GM19351 (cell line): ENCODE measurements at regions not wholly inside any gene's neighbourhood (a gene's known extent, or its start where the extent isn't known, plus 50 kb on each side); places are given as distances from the start of the nearest gene placed in this dataset.

ENCODE experiments used
- ATAC-seq: cut with Tn5 transposase; IDR thresholded peaks from one replicate; pipeline ENCODE4 v1.9.1; 2021; ENCODE audit warnings: mild to moderate bottlenecking, moderate library complexity; ENCODE audit not compliant: unreplicated experiment

DNA sequence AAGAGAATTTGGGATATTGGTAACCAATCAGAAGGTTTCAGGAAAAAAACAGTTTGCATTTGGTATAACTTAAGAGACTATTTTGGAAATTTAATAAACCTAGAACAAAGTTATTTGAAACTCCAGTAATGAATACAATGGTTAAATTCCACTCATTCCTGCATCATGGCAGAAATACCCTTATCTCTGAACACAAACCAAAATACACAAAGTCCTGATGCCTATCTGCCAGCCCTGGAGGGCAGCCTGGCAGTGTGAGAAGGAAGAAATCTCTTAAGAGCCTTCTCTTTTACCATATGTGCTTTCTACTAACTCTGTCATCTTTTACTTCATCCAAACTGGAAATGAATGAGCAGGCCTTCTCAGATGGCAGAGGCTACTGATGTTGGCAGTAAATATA, 147.1 kb upstream of the LYZL1 start:
- ATAC-seq, result no peak

DNA sequence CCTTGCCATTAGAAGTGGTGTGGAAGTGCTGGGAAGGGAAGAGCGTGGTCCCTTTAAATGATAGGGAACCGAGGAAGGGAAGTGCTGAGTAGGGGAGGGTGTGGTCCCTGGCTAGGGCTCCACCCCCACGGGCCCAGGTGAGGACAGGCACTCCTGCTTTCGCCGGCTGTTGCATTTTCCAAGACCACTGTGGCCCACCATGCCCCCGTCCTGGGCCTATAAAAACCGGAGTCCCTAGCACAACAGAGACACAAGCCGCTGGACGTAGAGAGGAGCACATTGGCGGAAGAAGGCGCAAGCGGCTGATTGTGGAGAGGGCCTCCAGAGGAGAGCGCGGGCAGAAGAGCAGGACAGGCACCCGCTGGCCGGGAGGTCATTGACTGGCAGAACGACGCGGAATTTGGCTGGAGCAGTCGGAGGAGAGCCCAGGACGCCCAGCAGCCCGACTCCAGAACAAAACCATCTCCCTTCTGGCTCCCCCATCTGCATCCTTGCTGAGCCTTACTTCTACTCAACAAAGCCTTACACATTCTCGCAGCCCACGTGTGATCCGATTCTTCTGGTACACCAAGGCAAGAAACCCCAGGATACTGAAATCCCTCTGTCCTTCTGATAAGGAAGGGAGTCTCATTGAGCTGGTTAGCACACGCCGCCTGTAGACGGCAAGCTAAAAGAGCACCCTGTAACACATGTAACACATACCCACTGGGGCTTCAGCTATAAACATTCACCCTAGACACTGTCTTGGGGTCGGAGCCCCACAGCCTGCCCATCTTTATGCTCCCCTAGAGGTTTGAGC, 146.2 kb upstream of the LYZL1 start:
- no peak for ATAC-seq

DNA sequence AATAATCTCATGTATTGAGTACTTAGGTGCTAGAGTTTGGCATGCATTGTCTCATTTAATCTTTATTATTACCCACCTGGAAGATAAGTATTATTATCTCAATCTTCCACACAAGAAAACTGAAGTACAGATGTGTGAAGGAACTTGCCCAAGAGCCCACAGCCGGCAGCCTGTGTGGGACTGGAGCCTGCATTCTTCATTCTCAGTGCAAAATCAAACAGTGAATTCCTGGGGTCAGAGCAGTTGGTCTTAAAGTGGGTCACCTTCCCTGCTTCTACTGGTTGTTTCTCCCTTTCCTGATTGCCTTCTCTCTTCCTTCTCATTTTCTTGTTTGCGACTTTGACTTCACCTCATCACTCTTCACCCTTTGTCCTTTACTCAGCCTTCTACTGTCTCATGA, 144.7 kb upstream of the LYZL1 start:
- no peak for ATAC-seq

DNA sequence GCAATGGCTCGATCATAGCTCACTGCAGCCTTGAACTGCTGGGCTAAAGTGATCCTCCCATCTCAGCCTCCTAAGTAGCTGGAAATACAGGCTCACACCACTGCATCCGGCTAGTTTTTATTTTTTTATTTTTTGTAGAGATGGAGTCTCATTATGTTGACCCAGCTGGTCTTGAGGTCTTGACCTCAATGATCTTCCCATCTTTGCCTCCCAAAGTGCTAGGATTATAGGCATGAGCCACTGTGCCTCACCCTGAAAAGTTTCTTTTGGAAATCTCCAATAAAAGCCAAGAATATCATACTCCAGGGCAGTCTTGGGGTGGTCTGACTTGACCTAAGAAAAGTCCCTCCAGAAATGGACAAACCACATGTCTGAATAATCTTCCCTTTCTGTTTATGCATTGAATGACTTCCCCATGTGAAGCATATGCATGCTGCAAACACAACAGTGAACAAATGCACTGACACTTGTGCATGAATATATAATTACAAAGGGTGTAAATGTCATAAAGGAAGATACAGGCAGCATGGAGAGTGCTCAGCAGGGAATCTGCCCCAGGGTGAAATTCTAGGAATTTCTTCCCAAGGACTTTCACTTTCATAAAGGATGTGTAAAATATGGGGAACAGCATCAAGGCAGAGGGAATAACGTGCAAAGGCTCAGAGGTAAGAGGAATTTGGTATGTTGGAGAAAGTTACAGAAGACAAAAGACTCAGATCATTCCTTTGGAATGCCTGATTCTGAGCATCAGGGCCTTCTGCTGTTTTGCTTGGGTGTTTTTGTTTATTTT, 142.4 kb upstream of the LYZL1 start:
- ATAC-seq, result no peak

DNA sequence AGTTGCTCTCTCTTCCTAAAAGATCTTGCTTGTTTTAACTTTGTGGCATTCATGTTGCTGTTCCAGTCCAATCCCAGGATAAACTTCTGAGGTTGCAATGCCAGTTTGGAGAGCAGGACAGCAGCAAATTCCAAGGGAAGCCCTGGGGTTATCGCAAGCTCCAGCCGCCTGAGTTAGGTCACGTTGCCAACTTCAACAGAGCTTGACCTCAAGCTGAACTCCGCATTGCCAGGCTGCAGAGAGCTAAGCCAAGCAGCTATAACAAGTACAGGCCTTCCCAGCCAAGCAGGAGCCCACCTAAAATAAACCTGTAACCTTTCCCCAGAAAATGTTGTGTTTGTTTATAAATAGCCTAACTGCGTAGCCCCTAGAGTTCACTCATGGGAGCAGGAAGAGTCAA, 138.9 kb upstream of the LYZL1 start:
- ATAC-seq, result no peak

DNA sequence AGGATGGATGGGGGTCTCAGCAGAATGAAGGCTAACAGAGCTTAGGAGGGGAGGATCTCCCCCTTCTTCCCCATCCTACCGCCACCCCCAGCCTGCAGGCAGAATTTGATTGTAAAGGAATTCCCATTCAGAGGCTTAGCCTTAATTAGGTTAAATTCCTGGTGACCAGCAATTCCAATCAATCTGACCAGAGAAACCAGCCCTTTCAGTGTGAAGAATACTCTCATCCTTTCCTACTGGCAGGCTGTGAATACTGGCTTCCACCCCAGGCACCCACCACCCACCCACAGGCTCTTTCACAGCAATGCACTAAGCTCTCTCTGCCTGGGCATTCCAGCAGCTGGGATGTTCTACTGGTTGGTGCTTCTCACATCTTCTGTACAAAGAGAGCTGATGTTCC, 137.9 kb upstream of the LYZL1 start:
- ATAC-seq, result no peak

DNA sequence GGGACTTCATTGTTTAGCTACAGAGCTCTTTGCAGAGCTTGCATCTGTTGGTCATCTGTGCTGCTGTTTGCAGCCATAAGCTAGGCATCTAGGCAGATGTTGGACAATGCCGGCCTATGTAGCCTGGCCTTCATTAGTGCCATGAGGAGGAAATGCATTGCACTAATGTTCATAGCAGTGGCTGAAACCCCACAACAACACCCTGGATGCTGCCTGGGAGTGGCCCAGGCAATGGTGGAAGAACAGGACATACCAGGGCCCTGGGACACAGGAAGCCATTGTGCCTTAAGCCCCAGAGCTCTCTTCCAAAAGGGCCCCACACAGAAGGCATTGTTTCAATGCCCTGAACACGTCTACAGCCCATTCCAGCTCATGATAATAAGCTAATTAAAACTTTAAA, 131.5 kb upstream of the LYZL1 start:
- no peak for ATAC-seq

DNA sequence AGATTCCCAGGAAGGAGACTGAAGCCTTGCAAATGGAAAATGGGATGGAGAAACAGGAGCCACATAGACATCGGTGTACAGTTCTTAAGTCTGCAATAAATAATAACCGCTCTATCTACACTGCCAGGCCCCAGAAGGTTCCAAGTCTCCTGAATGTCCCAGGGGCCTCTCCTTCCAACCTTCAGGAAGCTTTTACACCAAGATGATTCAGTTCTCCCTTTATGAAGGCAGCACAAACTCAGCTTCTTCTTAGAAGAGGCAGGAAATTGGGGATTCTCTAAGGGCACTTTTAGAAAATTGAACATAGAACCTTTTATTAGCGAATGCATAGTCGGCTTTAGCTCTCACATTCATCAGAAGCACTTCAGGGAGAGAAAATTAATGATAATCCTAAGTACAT, 130.8 kb upstream of the LYZL1 start:
- ATAC-seq, result no peak

DNA sequence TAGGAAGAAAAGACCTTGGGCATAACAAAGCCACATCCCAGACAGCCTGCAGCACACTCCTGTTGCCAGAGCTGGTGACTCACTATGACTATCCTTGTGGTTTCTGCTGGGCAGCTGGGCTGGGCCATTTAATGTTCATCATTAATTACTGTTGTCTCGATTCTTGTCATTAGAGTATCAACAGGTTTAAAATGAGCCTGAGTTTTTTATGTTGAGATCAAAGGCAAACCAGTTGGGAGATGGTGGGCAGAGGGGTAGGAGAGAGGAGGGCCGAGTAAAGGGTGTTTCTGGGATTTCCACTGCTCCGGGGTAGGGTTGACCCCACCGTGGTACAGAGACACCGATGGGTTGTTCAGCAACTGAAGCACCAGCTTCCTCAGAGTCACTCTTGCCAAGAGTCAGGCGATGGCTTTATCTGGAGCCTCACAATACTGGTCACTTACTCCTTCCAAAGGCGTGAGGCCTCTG, 128.7 kb upstream of the LYZL1 start:
- ATAC-seq, result no peak

DNA sequence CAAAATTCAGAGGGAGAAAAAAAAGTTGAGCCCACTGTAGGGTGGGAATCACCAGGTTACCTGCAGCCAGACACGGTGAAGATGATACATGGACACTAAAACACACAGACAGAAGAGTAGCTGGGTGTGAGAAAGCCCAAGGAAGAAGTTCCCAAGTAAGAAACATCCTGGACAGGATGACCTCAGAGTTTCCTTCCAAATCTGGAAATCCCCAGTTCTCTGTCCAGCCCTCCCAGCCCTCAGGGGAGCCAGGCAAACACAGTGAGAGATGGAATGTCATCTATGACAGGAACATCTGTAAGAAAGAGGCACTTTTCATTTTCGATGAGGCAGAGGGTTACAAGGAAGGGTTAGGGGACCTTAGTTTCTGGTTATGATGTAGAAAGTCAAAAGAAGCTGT, 125.1 kb upstream of the LYZL1 start:
- ATAC-seq, result no peak

DNA sequence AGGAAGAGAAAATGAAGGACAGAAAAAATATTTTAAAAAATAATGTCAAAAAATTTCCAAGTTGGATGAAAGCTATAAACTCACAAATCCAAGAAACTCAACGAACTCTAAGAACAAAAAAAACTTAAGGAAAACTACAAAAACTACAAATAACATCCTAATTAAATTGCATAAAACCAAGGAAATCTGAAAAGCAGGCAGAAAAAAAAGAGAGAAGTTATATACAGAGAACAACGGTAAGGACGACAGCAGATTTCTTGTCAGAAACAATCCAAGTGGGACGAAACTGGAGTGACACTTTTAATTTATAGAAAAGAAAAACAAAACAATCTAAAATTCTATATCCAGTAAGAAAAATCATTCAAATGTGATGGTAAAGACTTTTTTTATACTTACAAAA, 122.2 kb upstream of the LYZL1 start:
- no peak for ATAC-seq

DNA sequence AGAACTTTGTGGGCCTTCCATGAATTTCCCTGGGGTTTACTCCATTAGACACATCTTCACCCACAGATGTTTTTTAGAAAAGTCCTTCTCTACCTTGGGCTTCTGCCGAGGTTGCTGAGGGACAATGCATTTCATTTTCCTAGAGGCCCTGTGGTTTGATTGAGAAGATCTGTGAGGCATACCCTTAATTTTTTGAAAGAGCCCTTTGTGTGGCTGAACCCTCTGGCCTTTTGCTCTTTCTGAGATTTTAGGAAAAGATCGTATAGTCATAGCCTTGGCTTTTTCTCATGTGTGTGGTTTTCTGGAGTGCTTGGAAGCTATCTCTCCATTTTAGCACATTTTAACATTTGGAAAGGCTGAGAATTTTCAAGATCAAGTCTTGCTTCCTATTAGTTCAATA, 119.8 kb upstream of the LYZL1 start:
- no peak for ATAC-seq

DNA sequence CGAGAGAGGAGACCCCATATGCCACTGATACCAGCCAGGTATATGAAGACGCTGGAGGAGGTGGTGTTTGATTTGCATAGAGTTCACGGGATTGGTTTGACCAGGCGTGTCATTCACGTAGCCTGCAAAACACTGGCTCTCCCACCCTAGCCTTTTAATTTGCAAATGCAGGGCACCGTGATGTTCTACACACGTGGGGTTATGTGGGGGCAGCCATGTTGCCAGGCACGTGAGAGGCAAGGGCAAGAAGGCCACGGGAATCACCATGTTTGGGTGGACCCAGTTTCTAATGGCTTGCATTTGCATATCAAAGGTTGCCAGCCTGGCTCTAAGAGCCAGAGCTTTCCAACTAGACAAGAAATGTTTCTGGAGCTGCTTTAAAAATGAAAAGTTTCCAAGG, 117.2 kb upstream of the LYZL1 start:
- ATAC-seq, result no peak

DNA sequence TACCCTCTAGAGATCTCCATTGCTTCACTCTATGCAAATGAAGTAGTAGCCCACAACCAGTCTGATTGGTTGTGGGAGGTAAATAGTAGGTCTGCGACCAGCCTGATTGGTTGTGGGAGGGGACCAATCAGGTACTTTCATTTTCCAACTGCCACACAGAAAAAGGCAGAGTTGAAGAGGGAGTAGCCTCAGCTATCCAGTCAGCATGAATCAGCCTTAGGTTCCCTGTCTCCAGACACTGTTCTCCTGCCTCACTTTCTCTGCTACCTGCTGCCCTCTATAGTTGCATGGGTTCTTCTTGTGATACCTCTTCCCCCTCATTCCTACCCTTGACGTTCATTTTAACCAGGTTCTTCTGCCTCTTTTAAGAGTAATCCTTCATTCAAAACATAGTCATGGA, 114.5 kb upstream of the LYZL1 start:
- ATAC-seq, result no peak

DNA sequence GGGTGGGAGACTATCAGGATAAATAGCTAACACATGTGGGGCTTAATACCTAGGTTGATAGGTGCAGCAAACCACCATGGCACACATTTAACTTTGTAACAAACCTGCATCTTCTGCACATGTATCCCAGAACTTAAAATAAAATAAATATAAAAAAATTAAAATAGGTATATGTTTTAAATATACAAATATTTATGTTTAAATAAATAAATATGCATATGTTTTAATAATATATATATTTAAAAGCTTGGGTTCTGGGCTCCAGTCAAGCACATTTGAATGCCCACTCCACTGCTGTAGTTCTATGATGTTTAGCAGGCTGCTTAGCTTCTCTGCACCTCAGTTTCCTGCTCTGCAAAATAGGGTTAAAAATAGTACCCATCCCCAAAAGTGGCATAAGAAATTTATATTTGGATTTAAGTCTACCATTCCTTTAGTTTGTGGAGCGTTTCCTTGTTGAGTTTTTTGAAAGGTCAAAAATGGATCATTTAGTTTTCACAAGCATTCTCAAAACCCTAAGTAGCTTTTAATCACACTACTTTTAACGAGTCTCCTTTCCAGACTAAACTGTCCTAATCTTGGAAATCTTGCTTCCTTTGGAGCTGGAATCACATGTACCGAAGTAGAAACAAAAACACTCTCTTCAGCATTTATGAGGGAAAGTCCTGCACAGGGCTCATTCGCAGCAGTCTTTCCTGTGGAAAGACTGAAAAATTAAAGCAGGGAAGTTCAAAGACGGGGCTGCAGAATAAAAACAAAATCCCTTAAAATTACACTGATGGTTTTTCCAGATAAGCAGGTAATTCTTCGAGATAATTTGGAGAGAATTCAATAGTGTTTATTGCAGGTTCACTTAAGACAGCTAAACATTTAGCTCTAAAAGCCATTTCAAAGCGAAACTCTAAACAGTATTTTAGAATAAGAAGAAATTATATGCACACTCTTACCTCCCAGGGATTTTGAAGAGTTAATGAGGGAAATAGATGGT, 111.7 kb upstream of the LYZL1 start:
- no peak for ATAC-seq

DNA sequence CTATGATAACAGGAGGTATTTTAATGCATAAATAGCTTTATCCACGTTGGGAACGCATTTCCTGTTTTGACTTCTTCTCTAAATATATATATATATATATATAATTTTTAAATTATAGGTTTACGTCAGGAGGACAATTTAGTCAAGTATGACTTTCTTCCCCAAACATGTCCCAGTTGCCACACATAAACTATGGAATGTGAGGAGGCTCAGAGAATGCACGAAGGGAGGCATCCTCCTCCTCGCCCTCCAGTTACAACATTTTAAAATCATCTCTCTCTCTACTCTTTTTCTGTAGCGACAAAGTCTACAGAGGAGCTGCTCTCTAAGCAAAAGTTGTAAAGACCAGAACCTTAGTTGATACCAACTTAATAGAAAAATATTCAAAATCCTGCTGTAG, 106.9 kb upstream of the LYZL1 start:
- ATAC-seq, result no peak

DNA sequence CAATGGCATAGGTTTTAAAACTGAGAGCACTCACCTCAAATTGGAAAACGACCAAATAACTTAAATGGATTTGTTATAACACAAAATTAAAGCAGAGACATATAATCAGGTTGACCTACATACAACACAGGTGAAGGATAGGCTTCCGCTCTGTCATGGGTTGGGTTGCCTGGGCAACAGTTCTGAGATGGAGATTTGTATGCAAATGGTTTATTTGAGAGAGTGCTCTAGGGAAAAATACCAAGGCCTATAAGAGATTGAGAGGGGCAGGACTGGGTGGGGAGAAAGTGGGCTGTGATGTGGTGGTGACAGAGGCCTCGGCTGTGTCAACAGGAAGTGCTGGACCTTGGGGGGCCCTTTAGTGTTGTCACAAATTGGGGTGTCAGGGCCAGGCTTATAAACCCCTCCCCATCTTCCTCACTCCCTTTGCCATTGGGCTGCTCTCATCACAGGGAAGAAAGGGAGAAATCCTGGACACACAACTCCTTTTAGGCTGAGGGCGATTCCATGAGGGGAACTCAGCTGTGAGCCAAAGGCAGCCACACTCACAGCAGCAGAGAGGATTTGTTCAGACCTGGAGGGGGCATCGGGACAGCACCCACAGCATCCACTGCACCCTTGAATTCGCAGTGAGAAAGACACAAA, 105.4 kb upstream of the LYZL1 start:
- no peak for ATAC-seq

DNA sequence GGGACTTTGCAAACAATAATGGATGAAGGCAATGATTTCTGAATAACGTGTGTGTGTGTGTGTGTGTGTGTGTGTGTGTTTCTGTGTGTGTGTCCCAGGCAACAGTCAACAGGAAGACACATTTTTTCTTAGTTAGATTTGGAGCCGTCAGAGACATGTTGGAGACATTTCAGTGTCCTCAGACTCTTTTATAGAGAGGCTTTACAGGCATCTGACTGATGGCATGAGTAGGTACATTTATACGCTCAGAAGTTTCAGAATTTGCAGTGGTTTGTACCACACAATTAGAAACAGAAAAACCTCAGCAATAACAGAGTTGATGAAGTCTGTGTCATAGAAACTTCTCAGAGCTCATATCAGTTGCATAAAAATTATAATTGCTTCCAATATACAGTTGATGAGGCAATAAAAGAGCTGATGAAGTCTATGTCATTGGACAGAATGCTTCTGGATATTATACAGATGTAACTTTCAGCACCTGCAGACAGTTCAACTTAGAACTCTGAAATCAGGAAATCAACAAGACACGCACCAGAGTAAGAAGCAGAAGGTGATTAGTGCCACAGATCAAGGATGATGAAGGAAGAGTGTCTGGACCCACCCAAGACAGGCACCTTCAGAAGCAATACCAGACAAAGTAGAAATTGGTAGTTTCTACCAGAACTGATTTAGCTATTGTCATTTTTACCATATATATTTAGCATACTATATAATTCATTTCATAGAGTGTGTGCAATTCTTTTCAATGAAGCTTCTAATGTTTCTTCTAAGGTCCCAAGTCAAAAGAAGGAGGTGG, 104.5 kb upstream of the LYZL1 start:
- ATAC-seq, result no peak

DNA sequence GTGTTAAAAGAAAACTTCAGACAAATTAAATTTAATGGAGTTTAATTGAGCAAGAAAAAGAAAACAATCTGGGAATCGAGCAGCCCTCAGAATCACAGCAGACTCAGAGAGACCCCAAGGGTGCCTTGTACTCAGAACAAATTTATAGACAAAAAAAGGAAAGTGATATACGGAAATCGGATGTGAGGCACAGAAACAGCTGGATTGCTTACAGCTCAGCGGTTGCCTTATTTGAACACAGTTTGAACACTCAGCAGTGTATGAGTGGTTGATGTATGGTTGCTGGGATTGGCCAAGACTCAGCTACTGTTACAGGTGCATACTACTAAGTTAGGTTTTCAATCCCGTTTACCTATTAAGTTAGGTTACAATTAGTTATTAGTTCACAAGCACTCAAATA, 103.8 kb upstream of the LYZL1 start:
- no peak for ATAC-seq

DNA sequence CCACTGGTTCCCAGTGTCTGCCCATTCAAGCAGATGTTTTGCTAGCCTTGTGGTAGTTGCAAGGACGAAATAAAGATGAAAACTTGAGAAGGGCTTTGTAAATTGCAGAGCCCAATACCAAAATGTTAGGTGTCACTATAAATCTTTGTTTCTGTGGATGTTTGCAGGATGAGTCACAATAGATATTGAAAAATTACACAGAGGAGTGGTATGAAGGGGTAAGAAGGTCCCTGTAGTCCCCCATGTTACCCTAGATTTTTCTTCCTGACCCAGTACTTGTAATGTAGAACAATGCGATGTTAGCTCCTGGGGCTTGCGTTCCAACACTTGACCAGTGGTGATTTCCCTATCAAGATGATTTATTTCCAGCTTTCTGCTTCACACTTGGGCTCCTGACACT, 102.6 kb upstream of the LYZL1 start:
- no peak for ATAC-seq
